ENCODE measurements at regions not wholly inside any gene's neighbourhood (a gene's known extent, or its start where the extent isn't known, plus 50 kb on each side); places are given as distances from the start of the nearest gene placed in this dataset.

DNA sequence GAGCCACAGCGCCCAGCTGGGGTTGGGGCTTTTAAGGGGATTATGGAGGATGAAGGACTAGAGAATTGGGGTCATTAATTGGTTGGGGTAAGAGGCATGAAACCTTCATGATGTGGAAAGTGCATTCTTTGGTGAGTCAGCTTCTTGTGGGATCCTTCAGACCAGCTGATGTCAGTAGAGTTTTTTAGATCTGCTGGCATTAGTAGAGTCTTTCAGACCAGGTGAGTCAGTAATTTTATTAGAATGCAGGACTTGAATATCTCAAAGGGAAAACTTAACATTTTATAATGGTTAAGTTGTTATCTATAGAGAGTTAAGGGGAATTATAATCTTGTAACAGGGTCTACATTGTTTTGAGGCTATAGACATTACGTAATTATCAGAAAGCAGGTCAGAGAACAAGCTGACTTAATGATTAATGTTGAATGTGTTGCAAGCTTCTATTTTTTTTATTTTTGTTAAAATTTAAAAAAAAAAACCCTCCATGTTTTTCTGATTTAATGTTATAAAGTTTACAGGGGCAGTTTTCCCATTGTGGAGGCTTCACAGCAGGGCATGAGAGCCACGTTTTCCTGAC lies 160.9 kb upstream of the FMN2 start:
- no peak for ATAC-seq (replicated peaks in 6 of 8)
- 13 to 100% (median 79%) methylated on average over 1 to 3 of the region's 3 CpGs; no CpG with 5 or more reads in 2 of the 10 experiments for WGBS, 10 experiments
- in situ Hi-C loops (cut with MboI; ENCODE audit: low pct_unique_long_range_greater_than_20kb in 2 of 9, low sequenced_read_pairs in 9 of 9, unreplicated experiment in 9 of 9): no loop called here
- Histone ChIP-seq H3K4me3 (no peak overlapping the region), H3K27ac (no peak overlapping the region), H3K4me1 (replicated peaks in 1 of 2) (no peaks in the 10 kb centered on the region)

DNA sequence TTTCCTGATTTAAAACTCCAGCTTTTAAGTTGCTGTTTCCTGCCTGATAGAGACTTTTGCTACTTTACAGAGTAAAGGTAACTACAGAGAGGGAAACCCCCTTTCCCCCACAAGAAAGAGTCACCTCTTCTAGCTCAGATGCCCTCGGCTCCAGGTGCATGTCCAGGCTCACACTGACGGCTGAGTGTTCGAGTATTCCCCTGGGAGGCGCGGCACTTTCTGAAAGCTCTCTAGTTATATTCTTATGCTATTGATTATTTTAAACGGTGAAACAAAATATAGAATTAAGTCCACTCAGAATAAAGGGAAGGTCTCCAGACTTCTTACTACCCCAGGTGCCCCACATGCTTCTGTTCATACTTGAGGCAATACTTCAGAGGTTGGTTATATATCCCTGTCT lies 160.3 kb upstream of the FMN2 start:
- WGBS, 10 experiments: 62 to 100% (median 92%) methylated on average over 1 to 6 of the region's 6 CpGs; no CpG with 5 or more reads in 4 of the 10 experiments
- ATAC-seq (replicated peaks in 6 of 8): no peak
- in situ Hi-C loops (cut with MboI; ENCODE audit: low pct_unique_long_range_greater_than_20kb in 2 of 9, low sequenced_read_pairs in 9 of 9, unreplicated experiment in 9 of 9): no loop called here
- Histone ChIP-seq H3K4me3 (no peak overlapping the region), H3K27ac (no peak overlapping the region), H3K4me1 (replicated peaks in 1 of 2) (no peaks in the 10 kb centered on the region)

DNA sequence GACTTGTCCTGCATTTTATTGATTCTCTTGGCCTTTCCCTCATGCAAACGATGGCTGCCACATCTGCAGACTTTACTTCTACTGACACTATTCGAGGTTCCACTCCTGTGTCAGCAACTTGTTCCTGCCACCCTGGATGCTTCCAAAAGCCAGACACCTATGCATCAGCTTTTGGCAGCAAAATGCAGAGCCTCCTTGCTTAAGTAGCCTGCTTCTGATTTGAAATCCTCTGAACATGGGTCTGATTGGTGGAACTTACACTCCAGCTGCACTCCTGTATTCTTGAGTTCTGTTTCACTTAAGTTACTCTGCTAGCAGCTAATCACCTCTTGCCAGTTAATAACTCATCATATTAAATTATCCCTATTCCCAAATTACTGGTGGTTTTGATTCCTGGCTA lies 152.1 kb upstream of the FMN2 start:
- WGBS, 10 experiments: 0 to 67% (median 34%) methylated on average over 1 to 2 of the region's 2 CpGs; no CpG with 5 or more reads in 1 of the 10 experiments
- Histone ChIP-seq H3K4me1 (replicated peaks in 1 of 2) (no peaks in the 10 kb centered on the region), H3K4me3 (no peak overlapping the region), H3K27ac (no peak overlapping the region)
- no peak for ATAC-seq (replicated peaks in 6 of 8)
- in situ Hi-C loops (cut with MboI; ENCODE audit: low pct_unique_long_range_greater_than_20kb in 2 of 9, low sequenced_read_pairs in 9 of 9, unreplicated experiment in 9 of 9): no loop called here

DNA sequence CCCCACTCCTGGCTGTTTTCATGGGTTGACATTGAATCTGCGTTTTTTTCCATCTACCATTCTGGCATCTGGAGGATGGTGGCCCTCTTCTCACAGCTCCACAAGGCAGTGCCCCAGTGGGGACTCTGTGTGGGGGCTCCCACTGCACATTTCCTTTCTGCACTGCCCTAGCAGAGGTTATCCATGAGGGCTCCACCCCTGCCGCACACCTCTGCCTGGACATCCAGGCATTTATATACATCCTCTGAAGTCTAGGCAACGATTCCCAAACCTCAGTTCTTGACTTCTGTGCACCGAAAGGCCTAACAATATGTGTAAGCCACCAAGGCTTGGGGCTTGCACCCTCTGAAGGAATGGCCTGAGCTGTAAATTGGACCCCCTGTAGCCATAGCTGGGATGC lies 147.9 kb upstream of the FMN2 start:
- in situ Hi-C loops (cut with MboI; ENCODE audit: low pct_unique_long_range_greater_than_20kb in 2 of 9, low sequenced_read_pairs in 9 of 9, unreplicated experiment in 9 of 9): no loop called here
- no peak overlapping the region for H3K27ac ChIP-seq
- WGBS, 10 experiments: 0 to 72% (median 40%) methylated on average over 1 to 4 of the region's 4 CpGs; no CpG with 5 or more reads in 7 of the 10 experiments
- H3K4me1 ChIP-seq (replicated peaks in 1 of 2): no peaks in the 10 kb centered on the region
- ATAC-seq (replicated peaks in 6 of 8): no peak
- no peak overlapping the region for H3K4me3 ChIP-seq

GRCh38 chr1:239944666-239945065 lies 147.0 kb upstream of the FMN2 start:
- WGBS, 10 experiments: 0 to 100% (median 66%) methylated on average over 1 to 3 of the region's 3 CpGs
- H3K4me3 ChIP-seq: no peak overlapping the region
- no peaks in the 10 kb centered on the region for H3K4me1 ChIP-seq (replicated peaks in 1 of 2)
- no peak overlapping the region for H3K27ac ChIP-seq
- in situ Hi-C loops (cut with MboI; ENCODE audit: low pct_unique_long_range_greater_than_20kb in 2 of 9, low sequenced_read_pairs in 9 of 9, unreplicated experiment in 9 of 9): no loop called here
- ATAC-seq (replicated peaks in 6 of 8): no peak

DNA sequence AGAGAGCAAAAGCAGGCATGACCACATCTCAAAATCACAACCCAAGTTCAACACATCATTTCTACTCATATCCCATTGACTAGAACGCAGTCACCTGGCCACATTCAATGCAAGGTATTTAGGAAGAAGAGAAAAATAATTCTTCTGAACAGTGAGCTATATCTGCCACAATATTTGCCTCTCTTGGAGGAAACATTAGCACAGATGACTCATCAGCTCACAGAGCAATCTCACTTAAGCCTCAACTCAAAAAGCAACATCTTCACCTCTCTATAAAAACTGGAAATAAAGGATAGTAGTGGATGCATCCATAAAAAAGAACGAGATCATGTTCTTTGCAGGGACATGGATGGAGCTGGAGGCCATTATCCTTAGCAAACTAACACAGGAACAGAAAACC lies 143.9 kb upstream of the FMN2 start:
- H3K4me1 ChIP-seq (replicated peaks in 1 of 2): no peaks in the 10 kb centered on the region
- no peak overlapping the region for H3K27ac ChIP-seq
- 0 to 86% (median 69%) methylated on average over 1 to 2 of the region's 2 CpGs; no CpG with 5 or more reads in 2 of the 10 experiments for WGBS, 10 experiments
- peak in 6 of 8 experiments; percentile 32 to 79 (median 56) for ATAC-seq (replicated peaks in 6 of 8)
- in situ Hi-C loops (cut with MboI; ENCODE audit: low pct_unique_long_range_greater_than_20kb in 2 of 9, low sequenced_read_pairs in 9 of 9, unreplicated experiment in 9 of 9): no loop called here
- H3K4me3 ChIP-seq: no peak overlapping the region

DNA sequence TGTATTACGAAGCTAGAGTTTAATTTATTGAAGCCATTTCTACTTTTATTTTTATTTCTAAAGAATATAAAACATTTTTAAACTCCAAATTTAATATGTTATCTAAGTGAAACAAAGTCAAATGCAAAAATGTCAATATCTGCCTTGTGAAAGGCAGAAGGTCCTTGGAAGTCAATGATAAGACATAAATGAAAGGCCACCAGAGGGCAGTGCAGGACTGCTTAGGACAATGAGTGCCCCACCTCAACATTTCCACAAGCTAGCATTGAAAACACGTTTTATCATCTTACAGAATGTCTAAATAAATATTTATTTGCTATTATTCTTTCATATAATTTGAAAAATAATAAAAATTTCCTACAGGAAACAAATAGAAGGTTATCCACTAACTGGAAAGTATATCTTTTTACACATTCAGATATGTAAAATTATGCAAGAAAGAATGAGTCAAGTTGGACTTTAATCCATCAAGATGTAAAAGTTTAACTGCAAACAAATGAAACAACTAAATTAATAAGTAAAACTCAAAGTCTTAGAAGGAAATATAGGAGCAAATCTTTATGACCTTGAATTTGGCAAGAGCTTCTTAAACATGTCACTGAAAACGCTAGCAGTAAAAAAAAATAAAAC lies 140.1 kb upstream of the FMN2 start:
- H3K4me1 ChIP-seq (replicated peaks in 1 of 2): peaks cover 6% of the 10 kb centered on the region in 2 donors
- in situ Hi-C loops (cut with MboI; ENCODE audit: low pct_unique_long_range_greater_than_20kb in 2 of 9, low sequenced_read_pairs in 9 of 9, unreplicated experiment in 9 of 9): no loop called here
- 20 to 82% (median 70%) methylated on average over 2 to 3 of the region's 3 CpGs for WGBS, 10 experiments
- ATAC-seq (replicated peaks in 6 of 8): peak in 6 of 8 experiments; percentile 41 to 79 (median 62)
- H3K27ac ChIP-seq: no peak overlapping the region
- no peak overlapping the region for H3K4me3 ChIP-seq

DNA sequence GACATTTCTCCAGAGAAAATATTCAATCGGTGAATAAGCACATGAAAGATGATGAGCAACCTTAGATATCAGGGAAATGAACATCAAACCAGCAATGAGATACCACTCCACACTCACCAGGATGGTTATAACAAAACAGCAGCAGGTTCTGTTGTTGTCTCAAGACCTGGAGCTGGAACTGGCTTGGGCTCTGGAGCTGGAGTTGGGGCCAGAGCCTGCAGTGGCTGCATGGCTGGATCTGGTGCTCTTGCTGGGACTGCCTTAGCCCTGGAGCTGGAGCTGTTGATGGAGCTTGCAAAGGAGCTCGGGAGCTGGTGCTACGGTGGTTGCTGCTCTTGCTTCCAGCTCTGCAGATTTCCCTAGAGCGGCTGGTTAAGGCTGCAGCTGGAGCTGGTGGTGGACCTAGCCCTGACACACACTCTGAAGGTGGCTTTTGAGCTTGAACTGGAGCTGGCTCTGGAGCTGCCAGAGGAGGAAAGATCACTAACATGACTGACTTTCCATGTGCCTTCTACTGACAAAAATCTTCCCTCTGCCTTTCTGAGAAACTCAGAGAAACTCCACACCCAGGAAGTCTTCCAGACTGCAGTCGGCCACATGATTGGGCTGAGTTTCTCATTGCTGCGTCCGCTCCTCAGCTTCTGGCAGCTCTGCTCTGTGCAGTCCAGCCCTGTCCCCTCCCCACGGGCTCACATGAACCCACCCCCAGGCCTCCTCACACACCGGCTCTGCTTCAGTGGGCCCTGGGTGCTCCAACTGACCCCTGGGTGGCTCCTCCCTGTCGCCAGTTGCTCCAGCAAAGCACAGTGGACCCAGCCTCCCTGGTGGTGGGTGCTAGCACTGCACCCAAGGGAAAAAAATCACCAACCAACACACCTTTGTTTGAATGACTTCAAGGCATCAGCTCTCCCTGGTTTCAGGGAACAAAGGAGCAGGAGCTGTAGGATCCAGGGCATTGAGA lies 139.1 kb upstream of the FMN2 start:
- Histone ChIP-seq H3K4me1 (replicated peaks in 1 of 2) (peaks cover 9 to 13% of the 10 kb centered on the region in 2 donors), H3K27ac (no peak overlapping the region), H3K4me3 (no peak overlapping the region)
- in situ Hi-C loops (cut with MboI; ENCODE audit: low pct_unique_long_range_greater_than_20kb in 2 of 9, low sequenced_read_pairs in 9 of 9, unreplicated experiment in 9 of 9): no loop called here
- WGBS, 10 experiments: 46 to 98% (median 72%) methylated on average over 1 to 6 of the region's 10 CpGs; no CpG with 5 or more reads in 1 of the 10 experiments
- ATAC-seq (replicated peaks in 6 of 8): peak in 3 of 8 experiments; percentile 33 to 73 (median 62)

DNA sequence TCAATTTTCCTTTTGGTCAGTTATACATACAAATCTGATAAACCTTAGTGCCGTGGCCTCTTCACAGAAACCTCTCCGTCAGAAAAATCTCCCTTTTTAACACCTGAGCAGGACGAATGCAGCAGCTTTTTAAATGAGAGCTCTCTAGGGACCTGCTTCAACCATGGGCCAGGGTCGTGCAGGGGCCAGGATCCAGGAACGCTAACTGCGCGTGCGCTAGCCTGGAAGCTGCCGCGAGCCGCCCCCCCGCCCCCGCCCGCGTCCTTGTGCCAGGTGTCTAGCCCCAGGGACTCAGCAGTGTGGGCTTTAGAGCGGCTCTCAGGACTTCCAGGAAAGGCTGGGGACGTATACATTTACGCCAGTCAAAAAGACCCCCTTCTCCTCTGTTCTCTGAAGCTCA lies 136.8 kb upstream of the FMN2 start:
- H3K4me3 ChIP-seq: no peak overlapping the region
- 40 to 100% (median 71%) methylated on average over 1 to 13 of the region's 18 CpGs; no CpG with 5 or more reads in 4 of the 10 experiments for WGBS, 10 experiments
- no peak for ATAC-seq (replicated peaks in 6 of 8)
- no peak overlapping the region for H3K27ac ChIP-seq
- peaks cover 9 to 16% of the 10 kb centered on the region in 2 donors for H3K4me1 ChIP-seq (replicated peaks in 1 of 2)
- in situ Hi-C loops (cut with MboI; ENCODE audit: low pct_unique_long_range_greater_than_20kb in 2 of 9, low sequenced_read_pairs in 9 of 9, unreplicated experiment in 9 of 9): no loop called here

DNA sequence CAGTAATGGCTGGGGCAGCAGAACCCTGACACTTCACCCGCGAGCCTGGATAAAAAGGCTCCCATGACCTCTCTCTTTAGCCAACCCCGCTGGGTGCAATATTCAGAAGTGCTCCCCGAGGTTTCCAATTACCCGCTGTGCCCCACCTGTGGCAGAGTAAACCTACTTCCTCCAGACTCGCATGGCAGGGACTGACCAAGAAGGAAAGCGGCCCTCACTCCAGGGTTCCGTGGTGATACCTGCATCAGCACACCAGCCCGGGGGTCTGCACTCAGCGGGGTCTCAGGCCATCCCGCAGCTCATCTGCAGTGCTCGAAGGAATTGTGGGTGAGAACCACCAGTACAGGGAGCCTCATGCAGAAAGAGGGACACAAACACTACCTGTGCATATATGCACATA lies 136.3 kb upstream of the FMN2 start:
- Histone ChIP-seq H3K4me3 (no peak overlapping the region), H3K4me1 (replicated peaks in 1 of 2) (peaks cover 9 to 16% of the 10 kb centered on the region in 2 donors), H3K27ac (no peak overlapping the region)
- ATAC-seq (replicated peaks in 6 of 8): no peak
- in situ Hi-C loops (cut with MboI; ENCODE audit: low pct_unique_long_range_greater_than_20kb in 2 of 9, low sequenced_read_pairs in 9 of 9, unreplicated experiment in 9 of 9): no loop called here
- 20 to 100% (median 90%) methylated on average over 1 to 10 of the region's 12 CpGs; no CpG with 5 or more reads in 3 of the 10 experiments for WGBS, 10 experiments

- peak overlapping the region in 1 of 2 donors; percentile 4 for H3K27ac ChIP-seq
- in situ Hi-C loops (cut with MboI; ENCODE audit: low pct_unique_long_range_greater_than_20kb in 2 of 9, low sequenced_read_pairs in 9 of 9, unreplicated experiment in 9 of 9): no loop called here
- H3K4me3 ChIP-seq: no peak overlapping the region
- 7 to 80% (median 53%) methylated on average over 2 to 6 of the region's 6 CpGs; no CpG with 5 or more reads in 3 of the 10 experiments for WGBS, 10 experiments
- ATAC-seq (replicated peaks in 6 of 8): peak in 4 of 8 experiments; percentile 48 to 94 (median 84)
- H3K4me1 ChIP-seq (replicated peaks in 1 of 2): peaks cover 9 to 16% of the 10 kb centered on the region in 2 donors
Measured at GRCh38 chr1:239956263-239956662, 135.4 kb upstream of the FMN2 start.

DNA sequence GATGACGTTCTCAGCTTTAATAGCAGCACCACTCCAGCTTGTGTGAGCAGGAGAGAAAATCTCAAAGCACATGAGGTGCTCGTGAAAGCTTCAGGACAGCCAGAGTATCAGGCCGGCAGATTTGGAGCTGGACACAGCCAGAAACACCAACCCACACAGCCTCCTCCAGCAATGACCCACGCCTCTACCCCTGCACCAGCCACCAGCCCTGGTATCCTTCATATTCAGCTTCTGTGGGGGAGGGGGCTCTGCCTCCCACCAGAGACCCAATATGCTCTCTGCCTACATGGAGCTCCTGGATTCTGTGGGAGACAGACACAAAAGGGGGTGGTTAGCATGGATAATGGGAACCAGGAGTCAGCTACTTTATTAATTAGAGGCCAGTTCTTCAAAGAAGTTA lies 133.6 kb upstream of the FMN2 start:
- in situ Hi-C loops (cut with MboI; ENCODE audit: low pct_unique_long_range_greater_than_20kb in 2 of 9, low sequenced_read_pairs in 9 of 9, unreplicated experiment in 9 of 9): no loop called here
- H3K27ac ChIP-seq: no peak overlapping the region
- ATAC-seq (replicated peaks in 6 of 8): no peak
- WGBS, 10 experiments: 0 to 100% (median 64%) methylated on average over 1 to 3 of the region's 4 CpGs; no CpG with 5 or more reads in 4 of the 10 experiments
- H3K4me1 ChIP-seq (replicated peaks in 1 of 2): peaks cover 9 to 16% of the 10 kb centered on the region in 2 donors
- no peak overlapping the region for H3K4me3 ChIP-seq

GRCh38 chr1:239960366-239960765 lies 131.3 kb upstream of the FMN2 start:
- no peak for ATAC-seq (replicated peaks in 6 of 8)
- no peak overlapping the region for H3K4me3 ChIP-seq
- H3K27ac ChIP-seq: no peak overlapping the region
- H3K4me1 ChIP-seq (replicated peaks in 1 of 2): peaks cover 9 to 16% of the 10 kb centered on the region in 2 donors
- in situ Hi-C loops (cut with MboI; ENCODE audit: low pct_unique_long_range_greater_than_20kb in 2 of 9, low sequenced_read_pairs in 9 of 9, unreplicated experiment in 9 of 9): no loop called here
- WGBS, 10 experiments: 0 to 90% (median 73%) methylated on average over 1 to 2 of the region's 2 CpGs; no CpG with 5 or more reads in 1 of the 10 experiments

All from motor neuron (in vitro differentiated cells).